Lower leg skin (tissue), 3 donors: ENCODE measurements at regions not wholly inside any gene's neighbourhood (a gene's known extent, or its start where the extent isn't known, plus 50 kb on each side); places are given as distances from the start of the nearest gene placed in this dataset.

Source experiments
- POLR2A ChIP-seq, 2 donors: fragments of 450-650 bp; IDR thresholded peaks; one replicate each; pipeline ENCODE4 v1.6.1; 2016 to 2017; ENCODE audit warnings: antibody characterized with exemption in 2 of 2, mild to moderate bottlenecking in 1 of 2, moderate library complexity in 1 of 2
- TF ChIP-seq, protein P1 (sequence below), 3 donors: fragments of 450-650 bp; IDR thresholded peaks; one replicate each; pipeline ENCODE4 v1.5.1; 2016; ENCODE audit warnings: antibody characterized with exemption in 3 of 3, mild to moderate bottlenecking in 3 of 3, moderate library complexity in 2 of 3

DNA sequence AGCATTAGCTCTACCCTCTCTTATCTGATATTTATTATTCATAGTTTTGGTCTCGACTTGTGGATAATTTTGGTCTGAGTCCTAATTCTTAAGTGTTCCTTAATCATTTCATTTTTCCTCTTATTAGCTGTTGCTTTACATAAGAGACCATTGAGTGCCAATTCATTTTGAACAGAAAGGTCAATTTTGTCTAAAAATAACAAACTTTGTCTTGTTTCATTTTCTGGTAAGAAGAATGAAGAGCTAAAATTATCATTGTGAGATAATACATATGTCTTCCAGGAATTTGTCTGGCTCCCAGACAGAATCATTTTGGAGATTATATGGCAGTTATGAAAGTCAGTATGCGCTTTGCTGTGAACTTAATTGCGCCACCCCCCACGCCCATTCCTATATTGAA, 1471.8 kb downstream of the PCDH7 start:
- TF ChIP-seq, protein P1, sequence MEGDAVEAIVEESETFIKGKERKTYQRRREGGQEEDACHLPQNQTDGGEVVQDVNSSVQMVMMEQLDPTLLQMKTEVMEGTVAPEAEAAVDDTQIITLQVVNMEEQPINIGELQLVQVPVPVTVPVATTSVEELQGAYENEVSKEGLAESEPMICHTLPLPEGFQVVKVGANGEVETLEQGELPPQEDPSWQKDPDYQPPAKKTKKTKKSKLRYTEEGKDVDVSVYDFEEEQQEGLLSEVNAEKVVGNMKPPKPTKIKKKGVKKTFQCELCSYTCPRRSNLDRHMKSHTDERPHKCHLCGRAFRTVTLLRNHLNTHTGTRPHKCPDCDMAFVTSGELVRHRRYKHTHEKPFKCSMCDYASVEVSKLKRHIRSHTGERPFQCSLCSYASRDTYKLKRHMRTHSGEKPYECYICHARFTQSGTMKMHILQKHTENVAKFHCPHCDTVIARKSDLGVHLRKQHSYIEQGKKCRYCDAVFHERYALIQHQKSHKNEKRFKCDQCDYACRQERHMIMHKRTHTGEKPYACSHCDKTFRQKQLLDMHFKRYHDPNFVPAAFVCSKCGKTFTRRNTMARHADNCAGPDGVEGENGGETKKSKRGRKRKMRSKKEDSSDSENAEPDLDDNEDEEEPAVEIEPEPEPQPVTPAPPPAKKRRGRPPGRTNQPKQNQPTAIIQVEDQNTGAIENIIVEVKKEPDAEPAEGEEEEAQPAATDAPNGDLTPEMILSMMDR (IDR thresholded peaks at IDR 0.05): no peak
- no peak for TF ChIP-seq POLR2A (IDR thresholded peaks at IDR 0.05)
